GM19395 (cell line): ENCODE measurements at regions not wholly inside any gene's neighbourhood (a gene's known extent, or its start where the extent isn't known, plus 50 kb on each side); places are given as distances from the start of the nearest gene placed in this dataset.

Experiments
- ATAC-seq: cut with Tn5 transposase; IDR thresholded peaks from one replicate; pipeline ENCODE4 v1.9.1; 2021; ENCODE audit warnings: mild to moderate bottlenecking, moderate library complexity; ENCODE audit not compliant: unreplicated experiment

DNA sequence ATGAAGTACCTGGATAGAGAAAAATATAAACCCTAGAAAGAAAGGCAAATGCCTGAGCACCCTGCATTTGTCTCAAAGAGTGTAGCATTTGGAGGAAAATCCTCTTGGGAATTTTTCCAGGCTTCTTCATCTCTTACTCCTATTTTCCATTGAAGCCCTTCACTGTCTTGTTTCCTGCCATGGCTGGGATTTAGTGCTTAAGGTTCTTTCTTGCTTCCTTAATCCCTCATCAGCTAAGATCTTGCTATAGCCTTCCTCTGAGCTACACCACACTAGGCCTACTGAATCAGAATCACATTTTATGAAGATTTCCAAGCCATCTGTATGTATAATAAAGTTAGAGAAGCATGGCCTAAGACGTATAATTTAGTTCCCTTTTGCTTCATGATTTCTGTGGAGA, 97.5 kb upstream of the PHYHIPL start:
- no peak for ATAC-seq

DNA sequence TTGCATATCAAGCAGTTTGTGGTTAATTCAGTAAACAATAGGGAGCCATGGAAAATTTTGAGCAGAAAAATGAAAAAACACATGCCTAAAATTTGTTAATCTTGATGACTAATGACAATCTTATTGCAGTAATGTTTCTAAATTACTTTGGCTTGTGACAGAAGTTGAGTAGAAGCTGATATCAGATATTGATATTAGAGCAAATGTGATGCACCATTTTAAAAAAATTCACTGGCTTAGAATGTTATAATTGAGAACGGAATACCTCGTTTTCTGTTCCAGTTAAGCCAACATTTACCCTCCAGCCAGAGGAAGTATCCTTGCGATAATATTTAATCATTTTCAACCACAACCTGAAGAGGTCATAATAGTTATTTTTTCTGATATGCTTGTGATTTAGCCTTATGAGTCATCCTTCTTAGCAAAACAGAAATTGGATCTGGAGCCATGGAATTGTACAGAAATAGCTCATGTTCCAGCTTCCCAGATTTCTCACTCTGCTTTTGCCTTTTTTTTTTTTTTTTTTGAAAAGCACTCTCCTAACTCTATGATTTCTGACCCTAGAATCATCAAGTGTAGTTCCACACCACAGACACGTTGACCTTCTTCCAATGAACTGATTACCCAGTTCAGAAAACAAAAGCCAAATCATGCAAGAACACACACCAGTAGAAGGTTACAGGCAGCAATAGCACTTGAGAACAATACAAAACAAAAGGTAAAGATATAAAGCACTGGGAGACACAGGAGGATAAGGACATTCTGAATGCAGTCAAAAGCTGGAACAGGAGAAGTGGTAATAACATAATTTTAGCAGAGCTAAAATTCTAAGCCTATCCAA, 96.8 kb upstream of the PHYHIPL start:
- ATAC-seq, result no peak

DNA sequence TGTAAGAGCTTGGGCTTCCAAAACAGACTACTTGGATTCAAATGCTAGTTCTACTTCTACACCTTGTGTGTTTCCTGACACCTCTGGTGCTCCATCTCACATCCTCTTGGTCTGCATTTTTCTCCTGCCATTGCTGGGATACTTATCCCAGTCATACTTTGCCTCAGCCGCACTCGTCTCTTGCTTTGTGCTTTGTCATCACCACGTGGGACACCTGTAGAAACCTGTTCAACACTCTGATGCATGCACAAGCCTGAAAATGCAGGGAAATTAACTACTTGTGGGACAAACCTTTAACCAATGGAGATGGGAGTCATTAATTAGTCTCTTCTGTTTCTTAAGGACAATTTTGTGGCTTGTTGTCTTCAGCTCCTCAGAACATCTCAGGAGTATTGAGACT, 94.2 kb upstream of the PHYHIPL start:
- no peak for ATAC-seq

DNA sequence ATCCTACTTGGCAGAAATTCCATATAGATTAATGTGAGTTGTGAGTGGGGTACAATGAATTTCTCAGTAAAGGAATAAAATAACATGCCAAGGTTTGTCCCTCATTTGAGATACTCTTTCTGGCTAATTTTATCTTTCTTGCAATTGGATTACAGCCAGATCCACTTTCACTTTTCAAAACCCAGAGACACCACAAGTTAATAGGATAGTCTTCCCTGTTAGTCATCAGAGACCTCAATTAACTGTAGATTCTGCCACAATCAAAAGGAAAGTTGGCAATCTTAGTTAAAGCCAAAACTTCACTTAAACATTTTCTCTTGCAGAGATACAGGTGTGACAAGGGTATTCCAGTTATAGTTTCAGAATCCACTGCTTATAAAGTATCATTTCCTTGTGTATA, 91.4 kb upstream of the PHYHIPL start:
- ATAC-seq, result no peak

DNA sequence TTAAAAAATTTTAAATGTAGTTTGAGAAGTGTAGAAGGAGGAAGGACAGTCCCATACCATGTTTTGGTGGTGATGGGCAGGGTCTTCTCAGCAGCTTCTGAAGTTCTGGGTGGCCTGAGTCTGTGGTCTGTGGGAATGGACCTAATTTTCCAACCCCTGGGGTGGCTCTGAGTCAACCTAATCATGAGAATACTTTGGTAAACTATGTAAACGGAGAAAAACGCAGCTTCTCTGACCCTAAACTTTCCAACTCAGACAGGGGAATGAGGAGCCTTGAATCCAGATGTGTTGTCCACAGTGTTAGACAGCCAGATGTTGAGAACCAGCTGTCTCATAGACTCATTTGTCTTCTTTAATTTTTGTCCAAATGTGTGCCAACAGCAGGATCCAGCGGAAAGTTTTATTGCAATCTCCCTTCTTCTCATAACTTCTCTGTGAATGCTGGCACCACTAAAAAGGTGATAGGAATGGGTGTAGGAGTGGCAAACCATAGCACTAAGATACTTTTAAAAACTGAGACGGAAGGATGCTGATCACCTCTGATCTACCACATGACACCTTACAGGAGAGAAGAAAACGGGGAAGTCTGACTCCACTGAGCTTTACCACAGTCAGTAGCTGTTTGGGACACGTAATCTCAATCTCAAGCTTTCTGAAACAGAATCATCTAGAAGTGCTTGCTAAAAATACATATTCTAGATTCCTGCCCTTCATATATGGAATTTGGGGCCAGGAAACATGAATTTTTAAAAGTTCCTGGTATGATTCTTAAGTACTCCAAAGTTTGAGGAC, 90.5 kb upstream of the PHYHIPL start:
- ATAC-seq, result no peak

DNA sequence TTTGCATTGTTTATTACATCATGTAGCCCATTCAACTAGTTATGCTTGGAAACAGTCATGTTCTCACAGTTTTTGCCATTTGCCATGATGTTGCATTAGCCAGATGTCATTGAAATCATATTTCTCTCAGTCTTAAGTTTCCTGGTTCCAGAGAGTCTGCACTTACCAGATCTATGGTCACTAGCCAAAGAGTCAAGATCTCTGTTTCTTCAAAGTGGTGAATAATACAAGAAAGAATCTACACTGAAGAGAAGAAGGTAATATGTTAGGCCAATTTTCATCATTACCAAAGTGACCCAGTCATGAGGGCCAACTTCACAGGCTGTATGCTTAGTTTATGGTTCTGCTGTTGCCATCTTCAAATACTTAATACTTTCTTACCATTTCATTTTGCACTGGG, 89.0 kb upstream of the PHYHIPL start:
- no peak for ATAC-seq

DNA sequence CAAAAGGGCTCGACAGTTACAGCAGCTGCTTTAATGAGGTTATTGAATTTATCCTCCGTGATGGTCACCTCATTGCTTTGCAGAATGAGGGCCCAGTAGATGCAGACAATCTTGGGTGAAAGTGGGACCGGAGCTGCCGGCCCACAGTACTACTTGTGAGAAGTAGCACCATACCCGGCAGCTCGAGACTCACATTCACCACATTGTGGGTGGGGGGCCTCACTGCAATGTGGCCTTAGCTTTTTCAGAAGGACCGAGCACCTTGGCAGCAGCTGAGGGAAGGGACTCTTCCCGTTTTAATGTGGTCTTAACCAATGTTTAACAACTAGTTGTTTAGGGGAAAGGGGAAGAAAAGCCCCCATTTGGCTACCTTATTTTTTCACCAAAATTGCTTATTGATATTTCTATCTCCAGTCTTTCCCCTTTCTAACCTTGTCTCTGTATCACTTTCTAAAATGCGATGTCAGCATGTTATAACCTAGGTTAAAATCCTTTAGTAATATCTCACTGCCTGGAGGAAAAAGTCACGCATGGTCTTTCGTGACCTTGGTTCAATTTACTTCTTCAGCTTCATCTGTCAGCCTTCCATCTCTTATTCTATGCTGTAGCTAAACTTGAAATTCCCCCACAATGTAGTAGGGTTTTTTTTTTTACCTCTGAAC, 87.4 kb upstream of the PHYHIPL start:
- ATAC-seq, result no peak

DNA sequence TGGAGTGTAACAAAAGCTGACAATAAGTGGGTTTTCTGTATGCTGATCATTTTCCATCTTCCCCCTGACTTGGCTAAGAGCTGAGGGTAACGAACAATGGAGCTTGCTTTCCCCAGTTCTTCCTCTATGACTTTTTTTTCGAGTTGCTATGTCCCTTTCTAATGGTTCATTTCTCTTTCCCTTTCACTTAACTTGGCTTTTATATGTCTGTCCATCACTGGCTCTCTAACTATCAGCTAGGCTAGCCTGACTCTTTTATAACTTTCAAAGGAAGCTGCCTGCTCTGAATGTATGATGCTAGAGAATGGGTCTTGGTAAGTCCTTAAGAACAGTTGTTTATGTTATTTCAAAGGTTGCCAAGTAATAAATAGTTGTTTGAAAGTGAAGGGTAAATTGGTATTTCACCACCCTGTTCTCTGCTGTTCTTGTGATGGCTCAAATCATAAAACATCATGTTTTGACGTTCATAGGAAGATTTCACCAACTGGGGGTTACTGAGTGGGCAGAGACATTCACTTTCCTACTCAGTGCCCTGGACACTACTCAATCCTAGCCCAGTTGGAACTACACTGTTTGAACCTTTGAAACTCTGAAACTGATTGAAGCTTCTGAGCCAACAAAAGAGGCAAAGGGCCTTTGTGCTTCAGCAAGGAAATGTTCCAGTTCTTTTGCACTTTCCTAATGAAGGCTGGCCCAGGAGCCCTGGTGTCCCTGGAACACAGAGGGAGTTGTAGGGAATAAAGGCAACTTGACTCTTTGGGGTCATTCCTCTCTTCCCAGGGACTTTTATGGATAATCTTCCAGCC, 85.4 kb upstream of the PHYHIPL start:
- no peak for ATAC-seq

DNA sequence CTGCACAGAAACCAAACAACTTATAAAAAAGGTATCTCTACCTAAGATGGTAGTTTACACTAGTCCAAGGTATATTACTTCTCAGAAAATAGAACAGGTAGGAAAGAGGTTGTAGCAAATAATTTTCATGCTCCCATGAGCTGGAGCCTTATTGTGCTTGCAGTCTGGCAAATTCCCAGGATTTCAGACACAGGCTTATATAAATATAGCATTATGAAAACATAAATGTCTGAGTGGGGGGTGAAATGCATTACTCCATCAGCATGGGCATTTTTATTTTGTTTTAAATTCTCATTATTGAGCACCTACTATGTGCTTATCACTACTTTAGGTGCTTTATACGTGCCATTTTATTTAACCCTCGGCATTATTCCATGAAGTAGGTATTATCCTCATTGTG, 83.0 kb upstream of the PHYHIPL start:
- no peak for ATAC-seq

DNA sequence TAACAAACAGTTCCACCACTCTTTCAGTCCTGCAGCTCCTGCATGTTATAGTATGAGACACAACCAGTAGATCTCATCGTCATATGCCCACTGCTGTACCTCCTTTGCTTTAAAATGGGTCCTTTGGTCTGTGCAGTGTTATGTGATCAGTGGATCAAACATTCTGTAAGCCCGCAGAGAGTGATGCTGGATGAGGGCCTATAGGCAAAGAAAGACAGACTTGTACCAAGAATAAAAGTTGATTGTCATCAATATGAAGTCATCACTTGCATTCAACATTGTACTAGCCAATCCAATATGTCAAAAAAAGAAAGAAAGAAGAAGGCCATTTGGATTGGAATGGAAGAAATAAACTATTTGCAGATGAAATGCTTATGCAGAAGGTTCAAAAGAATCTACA, 79.8 kb upstream of the PHYHIPL start:
- no peak for ATAC-seq

DNA sequence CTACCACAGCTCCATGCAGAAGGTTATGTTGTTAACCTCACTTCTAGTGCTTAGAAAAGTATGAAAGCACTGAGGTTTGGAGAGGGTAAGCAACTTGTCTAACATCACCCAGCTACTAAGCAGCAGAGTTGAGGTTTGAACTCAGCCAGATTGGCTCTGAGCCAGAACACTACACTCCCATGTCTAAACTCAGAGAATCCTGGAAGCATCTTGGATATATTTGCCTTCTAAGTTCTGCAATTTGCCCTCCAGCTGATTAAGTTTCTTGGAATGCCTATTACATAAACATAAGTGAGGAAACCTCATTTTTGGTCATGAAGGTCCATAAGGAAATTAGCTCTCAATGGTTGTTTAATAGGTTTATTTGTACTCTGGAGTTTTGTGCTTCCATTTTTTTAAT, 78.1 kb upstream of the PHYHIPL start:
- ATAC-seq, result no peak

DNA sequence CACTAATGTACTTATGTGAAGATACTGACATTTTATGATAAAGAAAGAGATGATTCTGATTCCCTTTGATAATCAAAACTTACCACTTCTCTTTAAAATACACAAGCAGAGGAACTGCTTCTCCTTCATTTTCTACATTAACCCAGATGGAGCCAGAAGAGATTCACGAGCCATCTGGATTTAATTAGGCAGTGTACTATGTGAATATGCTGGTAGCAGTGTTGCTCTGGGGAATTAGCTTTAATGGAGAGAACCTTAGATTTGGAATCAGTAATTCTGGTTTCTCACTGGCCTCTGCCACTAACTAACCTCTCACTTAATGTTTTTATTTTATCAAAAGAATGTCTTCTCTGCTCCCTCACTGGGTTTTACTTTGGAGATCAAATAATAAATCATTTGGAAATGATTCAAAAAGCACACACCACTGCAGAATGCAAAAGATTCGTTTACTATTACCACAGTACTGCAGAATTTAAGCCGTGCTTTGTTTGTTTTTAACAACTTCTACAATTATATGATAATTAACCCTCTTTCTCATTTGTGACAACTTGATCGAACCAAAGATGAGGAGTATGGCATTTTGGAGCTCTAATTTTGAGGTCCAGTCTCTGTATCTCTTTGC, 77.5 kb upstream of the PHYHIPL start:
- ATAC-seq, result no peak

DNA sequence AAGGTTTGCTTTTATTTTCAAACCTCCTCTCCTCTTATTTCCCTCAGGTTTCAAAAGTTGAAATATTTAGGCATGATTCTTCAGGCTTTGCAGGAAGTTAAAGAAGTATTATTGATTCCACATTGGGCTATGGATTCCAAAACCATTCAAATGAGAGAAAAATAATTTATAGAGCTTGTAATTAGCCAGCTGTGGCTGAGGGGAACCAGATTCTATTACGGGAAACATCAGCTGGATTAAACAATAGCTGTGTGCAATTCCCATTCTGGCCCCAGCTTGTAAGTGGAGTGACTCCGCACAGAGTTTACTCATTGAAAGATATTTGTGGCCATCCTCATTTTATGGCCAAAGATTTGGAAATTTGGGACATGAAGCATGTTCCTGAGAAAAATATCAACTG, 77.0 kb upstream of the PHYHIPL start:
- ATAC-seq, result no peak

DNA sequence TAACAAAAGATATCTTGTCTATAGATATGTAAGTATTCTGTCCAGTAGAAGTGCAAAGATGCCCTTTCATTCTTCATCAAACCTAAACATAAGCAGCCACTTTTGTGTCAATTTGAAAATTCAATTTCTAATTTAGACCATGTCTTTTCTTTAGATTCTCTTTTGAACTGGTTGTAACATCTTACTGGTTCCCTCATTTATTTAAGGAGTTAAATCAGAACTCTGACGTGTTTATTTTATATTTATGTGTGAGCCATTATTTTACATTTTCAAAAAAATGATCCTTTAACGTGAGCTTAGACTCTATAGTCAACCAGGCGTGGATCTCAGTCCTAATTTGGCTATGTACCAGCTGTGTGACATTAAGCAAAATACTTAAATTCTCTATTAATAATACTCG, 74.0 kb upstream of the PHYHIPL start:
- ATAC-seq, result no peak

DNA sequence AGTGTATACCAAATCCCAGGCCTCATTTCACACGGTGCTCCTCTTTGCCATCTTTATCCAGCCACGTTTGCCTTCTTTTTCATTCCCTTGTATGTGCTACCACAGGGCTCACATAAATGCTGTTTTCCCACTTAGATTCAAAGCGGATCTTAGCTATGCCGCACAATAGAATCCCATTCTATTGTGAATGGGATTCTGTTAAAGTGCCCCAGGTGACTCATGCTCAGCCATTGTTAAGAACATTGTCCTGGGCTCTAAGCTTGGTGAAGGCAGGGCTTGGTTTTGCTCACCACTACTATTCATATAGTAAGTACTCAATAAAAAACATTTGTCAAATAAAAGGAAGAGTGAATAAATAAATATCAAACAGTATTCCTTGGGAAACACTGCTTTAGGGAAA, 72.3 kb upstream of the PHYHIPL start:
- no peak for ATAC-seq

DNA sequence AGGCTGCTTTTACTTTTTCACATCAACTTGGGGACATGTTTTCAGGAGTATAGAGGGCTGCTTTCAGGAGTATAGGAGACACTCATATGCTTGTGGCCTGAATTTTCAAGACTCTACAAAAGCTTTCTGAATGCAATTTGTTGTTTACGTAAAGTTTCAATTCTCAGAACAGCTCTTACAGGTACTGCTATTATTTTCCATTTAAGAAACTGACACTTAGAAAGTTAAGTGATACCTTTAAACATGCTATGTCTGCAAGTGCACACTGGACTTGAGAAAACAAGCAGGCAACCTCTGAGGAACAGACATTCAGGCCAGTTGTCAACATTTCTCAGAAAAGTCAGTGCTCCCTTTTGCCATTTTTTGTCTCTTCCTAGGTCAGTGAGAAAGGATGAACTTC, 70.0 kb upstream of the PHYHIPL start:
- peak; percentile 63 for ATAC-seq

DNA sequence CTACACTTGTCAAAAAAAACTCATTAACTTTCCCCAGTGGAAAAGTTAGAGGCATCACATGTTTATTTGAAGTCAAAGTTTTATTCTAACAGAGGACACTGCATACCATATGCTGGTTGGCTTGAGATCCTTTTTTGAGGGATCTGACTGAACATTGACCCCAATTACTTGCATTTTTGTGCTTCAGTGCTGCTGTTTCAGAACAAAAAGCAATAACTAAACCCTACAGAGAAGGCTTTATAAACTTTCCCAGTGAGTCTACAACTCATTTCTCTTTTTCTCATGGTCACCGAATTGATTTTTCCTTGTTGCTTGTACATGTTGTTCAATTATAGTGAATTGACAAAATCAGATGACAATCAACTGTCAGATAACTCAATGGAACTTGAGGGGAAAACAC, 69.3 kb upstream of the PHYHIPL start:
- no peak for ATAC-seq

DNA sequence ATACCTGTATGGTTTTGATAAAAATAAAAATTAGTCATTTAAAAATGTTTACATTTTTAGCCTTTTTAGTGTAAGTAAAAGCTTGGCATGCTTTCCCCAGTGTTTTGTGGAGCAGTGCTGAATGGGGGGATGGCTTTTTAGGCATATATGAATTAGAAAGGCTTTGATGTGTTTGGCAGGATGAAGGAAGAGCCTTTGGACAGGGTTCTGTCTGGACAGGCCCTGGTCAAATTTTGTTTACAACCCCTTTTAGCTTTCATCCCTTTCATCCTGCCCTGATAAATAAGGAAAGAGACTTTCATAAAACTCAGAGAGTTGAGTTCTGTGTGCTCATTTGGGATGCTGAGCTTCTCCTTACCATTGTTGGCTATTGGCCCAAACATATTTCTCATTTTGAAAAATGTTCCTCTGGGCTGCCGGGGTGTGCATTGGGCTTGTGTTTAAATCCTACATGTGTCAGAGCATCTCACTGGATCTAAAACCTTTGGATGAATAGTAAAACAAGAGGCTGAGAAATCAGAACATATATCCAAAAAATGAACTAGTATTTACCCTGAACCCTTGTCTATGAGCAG, 68.1 kb upstream of the PHYHIPL start:
- no peak for ATAC-seq

DNA sequence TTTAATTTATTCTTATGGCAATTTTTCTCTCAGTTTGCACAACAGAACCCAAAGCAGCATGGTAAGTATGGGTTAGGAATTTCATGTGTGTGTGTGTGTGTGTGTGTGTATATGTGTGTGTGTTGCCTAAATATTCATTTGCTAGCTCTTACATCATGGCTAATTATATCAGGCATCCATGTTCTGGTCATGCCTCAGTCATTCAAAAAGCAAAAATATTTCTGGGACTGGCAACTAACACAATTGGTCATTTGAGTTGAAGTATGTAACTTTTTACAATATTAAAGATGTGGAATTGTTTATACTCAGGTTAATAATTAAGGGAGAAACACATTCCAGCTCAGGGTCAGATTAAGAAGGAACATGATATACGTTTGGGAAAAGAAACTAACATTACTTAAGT, 67.6 kb upstream of the PHYHIPL start:
- ATAC-seq, result no peak

DNA sequence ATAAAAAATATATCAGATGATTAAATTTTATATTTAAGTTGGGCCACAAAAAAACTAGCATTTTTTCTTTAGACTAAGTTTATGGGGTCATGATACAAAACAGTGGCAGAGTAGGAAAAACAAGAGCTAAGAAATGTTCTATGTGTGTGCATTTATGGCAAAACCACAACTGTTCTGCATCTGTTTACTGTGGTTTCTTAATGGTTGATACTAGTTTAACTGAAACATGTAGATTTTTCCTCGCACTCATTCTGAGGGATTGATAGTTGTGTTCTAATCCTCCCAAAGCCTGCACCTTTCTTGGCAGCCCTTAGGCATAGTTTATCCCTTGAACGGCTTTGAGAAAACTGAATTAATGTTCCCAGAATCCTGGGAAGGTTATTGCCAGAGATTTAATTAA, 66.6 kb upstream of the PHYHIPL start:
- no peak for ATAC-seq
